ENCODE measurements at regions not wholly inside any gene's neighbourhood (a gene's known extent, or its start where the extent isn't known, plus 50 kb on each side); places are given as distances from the start of the nearest gene placed in this dataset.

DNA sequence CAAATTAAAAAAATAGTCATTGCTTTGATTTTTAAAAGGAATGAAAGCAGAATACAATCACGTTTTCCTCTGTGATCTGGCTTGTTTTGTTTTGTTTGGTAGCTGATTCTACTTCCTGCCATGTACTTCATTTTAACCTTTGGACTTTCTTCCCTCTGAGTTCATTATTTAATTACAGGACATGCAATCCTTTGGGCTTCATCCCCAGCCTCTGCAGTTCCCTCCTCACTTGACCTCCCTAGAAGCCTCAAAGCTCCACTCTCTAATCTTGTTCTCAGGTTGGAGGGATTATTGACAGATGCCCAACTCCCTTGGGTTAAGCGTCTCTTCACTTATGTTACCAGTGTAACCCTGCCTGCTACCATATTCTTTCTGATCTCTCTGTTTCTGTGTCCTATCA lies 967.9 kb upstream of the SEL1L start:
- H2AFZ ChIP-seq (ENCODE audit: insufficient read depth, low read length, poor library complexity): no peak overlapping the region
- H2BK5ac ChIP-seq (ENCODE audit: low read depth, low read length, poor library complexity): no peak overlapping the region
- no peak overlapping the region for H2AK5ac ChIP-seq (ENCODE audit: low read length)
- no peaks in the 10 kb centered on the region for H3K4me1 ChIP-seq (ENCODE audit: control insufficient read depth in 1 of 2, insufficient read depth in 2 of 2, low read length in 2 of 2)
- H3K79me1 ChIP-seq (ENCODE audit: low read length): no peaks in the 10 kb centered on the region
- no peak overlapping the region for H2BK120ac ChIP-seq (ENCODE audit: insufficient read depth, low read length, poor library complexity)
- H3K4ac ChIP-seq (ENCODE audit: low read depth, low read length): no peak overlapping the region
- no peak overlapping the region for H3K27ac ChIP-seq (ENCODE audit: low read depth, low read length)
- no peak overlapping the region for H3K18ac ChIP-seq (ENCODE audit: low read length)
- DNase-seq: no peak
- no peak overlapping the region for H4K8ac ChIP-seq (ENCODE audit: low read depth, low read length)
- H3K23ac ChIP-seq (ENCODE audit: low read length): no peak overlapping the region
- no peaks in the 10 kb centered on the region for H3K27me3 ChIP-seq (ENCODE audit: insufficient read depth, low read length)
- no peak overlapping the region for H3K14ac ChIP-seq (ENCODE audit: low read length)
- no peaks in the 10 kb centered on the region for H3K9me3 ChIP-seq (ENCODE audit: insufficient read depth, low read depth, low read length)
- no peak overlapping the region for H3K9ac ChIP-seq (ENCODE audit: low read length)
- no peak overlapping the region for H3K4me2 ChIP-seq (ENCODE audit: low read length)
- H3K36me3 ChIP-seq (ENCODE audit: control insufficient read depth in 1 of 2, insufficient read depth in 2 of 2, low read length in 2 of 2): no peaks in the 10 kb centered on the region
- WGBS (ENCODE audit: extremely low coverage, insufficient coverage, insufficient read length): no CpG with 5 or more reads among the region's 2 CpGs
- no peak overlapping the region for H2BK12ac ChIP-seq (ENCODE audit: low read length)
- no peak overlapping the region for H4K91ac ChIP-seq (ENCODE audit: low read depth, low read length)
- H3K79me2 ChIP-seq (ENCODE audit: control insufficient read depth, insufficient read depth, low read length, poor library complexity): no peaks in the 10 kb centered on the region
- no peak overlapping the region for H4K12ac ChIP-seq (ENCODE audit: low read depth, low read length)
- no peak overlapping the region for H3K4me3 ChIP-seq (ENCODE audit: low read depth, low read length)

DNA sequence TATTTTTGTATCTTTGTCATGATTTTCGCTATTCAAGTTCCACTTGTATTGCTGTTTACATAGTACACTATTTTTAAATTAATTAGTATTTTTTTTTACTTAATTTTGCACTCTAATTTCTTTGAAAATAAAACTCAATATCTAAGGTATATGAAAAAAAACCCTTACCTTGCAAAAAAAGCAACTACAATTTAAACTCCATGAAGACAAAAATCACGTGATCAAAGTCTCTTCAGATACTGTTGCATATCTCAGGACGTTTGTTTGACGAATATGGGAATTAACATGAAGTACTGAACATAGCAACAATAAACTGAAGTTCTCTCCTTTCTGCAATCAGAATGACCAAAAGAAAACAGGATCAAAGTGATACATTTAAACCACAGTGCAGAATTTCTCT lies 968.4 kb upstream of the SEL1L start:
- Histone ChIP-seq H3K23ac (ENCODE audit: low read length) (no peak overlapping the region), H3K4me2 (ENCODE audit: low read length) (no peak overlapping the region), H2AK5ac (ENCODE audit: low read length) (no peak overlapping the region), H3K79me1 (ENCODE audit: low read length) (no peaks in the 10 kb centered on the region), H3K36me3 (ENCODE audit: control insufficient read depth in 1 of 2, insufficient read depth in 2 of 2, low read length in 2 of 2) (no peaks in the 10 kb centered on the region), H2BK5ac (ENCODE audit: low read depth, low read length, poor library complexity) (no peak overlapping the region), H3K79me2 (ENCODE audit: control insufficient read depth, insufficient read depth, low read length, poor library complexity) (no peaks in the 10 kb centered on the region), H2AFZ (ENCODE audit: insufficient read depth, low read length, poor library complexity) (no peak overlapping the region), H4K8ac (ENCODE audit: low read depth, low read length) (no peak overlapping the region), H3K4me1 (ENCODE audit: control insufficient read depth in 1 of 2, insufficient read depth in 2 of 2, low read length in 2 of 2) (no peaks in the 10 kb centered on the region), H3K9me3 (ENCODE audit: insufficient read depth, low read depth, low read length) (no peaks in the 10 kb centered on the region), H3K18ac (ENCODE audit: low read length) (no peak overlapping the region), H3K4me3 (ENCODE audit: low read depth, low read length) (no peak overlapping the region), H3K4ac (ENCODE audit: low read depth, low read length) (no peak overlapping the region), H2BK12ac (ENCODE audit: low read length) (no peak overlapping the region), H3K27me3 (ENCODE audit: insufficient read depth, low read length) (no peaks in the 10 kb centered on the region), H4K91ac (ENCODE audit: low read depth, low read length) (no peak overlapping the region), H3K9ac (ENCODE audit: low read length) (no peak overlapping the region), H4K12ac (ENCODE audit: low read depth, low read length) (no peak overlapping the region), H3K27ac (ENCODE audit: low read depth, low read length) (no peak overlapping the region), H3K14ac (ENCODE audit: low read length) (no peak overlapping the region), H2BK120ac (ENCODE audit: insufficient read depth, low read length, poor library complexity) (no peak overlapping the region)
- WGBS (ENCODE audit: extremely low coverage, insufficient coverage, insufficient read length): no CpG with 5 or more reads among the region's 4 CpGs
- no peak for DNase-seq

DNA sequence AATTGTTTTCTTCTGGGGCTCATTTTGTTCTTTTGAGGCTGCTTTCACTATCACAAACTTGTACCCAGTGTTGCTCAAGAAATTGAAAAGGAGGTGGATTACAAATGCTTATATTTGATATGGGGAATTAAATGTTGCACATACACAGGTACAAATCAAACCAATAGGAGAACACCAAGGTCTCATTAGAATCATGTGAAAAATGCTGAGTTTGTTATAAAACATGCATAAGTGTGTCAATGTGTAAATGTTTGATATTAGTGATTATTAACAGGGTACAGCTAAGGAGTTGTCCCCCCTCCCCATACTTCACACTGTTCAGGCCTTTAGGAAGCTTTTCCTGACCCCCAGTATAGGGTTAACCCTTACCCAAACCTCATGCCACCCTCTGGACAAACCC lies 971.2 kb upstream of the SEL1L start:
- no peak overlapping the region for H3K18ac ChIP-seq (ENCODE audit: low read length)
- no peak overlapping the region for H3K4me2 ChIP-seq (ENCODE audit: low read length)
- H3K4ac ChIP-seq (ENCODE audit: low read depth, low read length): no peak overlapping the region
- H3K4me3 ChIP-seq (ENCODE audit: low read depth, low read length): no peak overlapping the region
- H3K79me2 ChIP-seq (ENCODE audit: control insufficient read depth, insufficient read depth, low read length, poor library complexity): no peaks in the 10 kb centered on the region
- H3K36me3 ChIP-seq (ENCODE audit: control insufficient read depth in 1 of 2, insufficient read depth in 2 of 2, low read length in 2 of 2): no peaks in the 10 kb centered on the region
- DNase-seq: no peak
- H4K8ac ChIP-seq (ENCODE audit: low read depth, low read length): no peak overlapping the region
- H3K9ac ChIP-seq (ENCODE audit: low read length): no peak overlapping the region
- no peak overlapping the region for H2BK12ac ChIP-seq (ENCODE audit: low read length)
- H2BK120ac ChIP-seq (ENCODE audit: insufficient read depth, low read length, poor library complexity): no peak overlapping the region
- no peaks in the 10 kb centered on the region for H3K79me1 ChIP-seq (ENCODE audit: low read length)
- H3K27me3 ChIP-seq (ENCODE audit: insufficient read depth, low read length): no peaks in the 10 kb centered on the region
- H2AK5ac ChIP-seq (ENCODE audit: low read length): no peak overlapping the region
- H3K23ac ChIP-seq (ENCODE audit: low read length): no peak overlapping the region
- H2AFZ ChIP-seq (ENCODE audit: insufficient read depth, low read length, poor library complexity): no peak overlapping the region
- H3K27ac ChIP-seq (ENCODE audit: low read depth, low read length): no peak overlapping the region
- H3K14ac ChIP-seq (ENCODE audit: low read length): no peak overlapping the region
- H3K9me3 ChIP-seq (ENCODE audit: insufficient read depth, low read depth, low read length): no peaks in the 10 kb centered on the region
- no peaks in the 10 kb centered on the region for H3K4me1 ChIP-seq (ENCODE audit: control insufficient read depth in 1 of 2, insufficient read depth in 2 of 2, low read length in 2 of 2)
- H4K91ac ChIP-seq (ENCODE audit: low read depth, low read length): no peak overlapping the region
- H4K12ac ChIP-seq (ENCODE audit: low read depth, low read length): no peak overlapping the region
- no peak overlapping the region for H2BK5ac ChIP-seq (ENCODE audit: low read depth, low read length, poor library complexity)

DNA sequence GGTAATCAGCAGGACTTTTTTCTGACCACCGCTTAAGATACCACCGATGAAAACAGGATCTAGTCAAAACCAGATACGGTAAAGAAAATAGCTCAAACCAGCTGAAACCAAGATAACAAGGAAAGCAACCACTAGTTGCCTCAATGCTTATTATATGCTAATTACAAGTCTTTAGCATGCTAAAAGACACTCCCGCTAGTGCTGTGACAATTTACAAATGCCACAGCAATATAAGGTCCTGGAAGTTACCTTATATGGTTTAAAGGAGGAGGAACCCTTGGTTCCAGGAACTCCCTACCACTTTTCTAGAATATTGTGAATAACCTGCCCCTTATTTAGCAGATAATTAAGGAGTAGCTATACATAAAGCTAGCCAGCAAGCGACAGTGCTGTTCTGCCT lies 976.4 kb upstream of the SEL1L start:
- no peaks in the 10 kb centered on the region for H3K36me3 ChIP-seq (ENCODE audit: control insufficient read depth in 1 of 2, insufficient read depth in 2 of 2, low read length in 2 of 2)
- no peaks in the 10 kb centered on the region for H3K9me3 ChIP-seq (ENCODE audit: insufficient read depth, low read depth, low read length)
- WGBS (ENCODE audit: extremely low coverage, insufficient coverage, insufficient read length): no CpG with 5 or more reads among the region's 5 CpGs
- H2BK12ac ChIP-seq (ENCODE audit: low read length): no peak overlapping the region
- no peak overlapping the region for H3K27ac ChIP-seq (ENCODE audit: low read depth, low read length)
- H3K4ac ChIP-seq (ENCODE audit: low read depth, low read length): no peak overlapping the region
- H4K8ac ChIP-seq (ENCODE audit: low read depth, low read length): no peak overlapping the region
- H3K79me2 ChIP-seq (ENCODE audit: control insufficient read depth, insufficient read depth, low read length, poor library complexity): no peaks in the 10 kb centered on the region
- H2AK5ac ChIP-seq (ENCODE audit: low read length): no peak overlapping the region
- H3K23ac ChIP-seq (ENCODE audit: low read length): no peak overlapping the region
- no peak for DNase-seq
- no peak overlapping the region for H2AFZ ChIP-seq (ENCODE audit: insufficient read depth, low read length, poor library complexity)
- H2BK5ac ChIP-seq (ENCODE audit: low read depth, low read length, poor library complexity): no peak overlapping the region
- H3K9ac ChIP-seq (ENCODE audit: low read length): no peak overlapping the region
- H3K4me2 ChIP-seq (ENCODE audit: low read length): no peak overlapping the region
- no peak overlapping the region for H3K14ac ChIP-seq (ENCODE audit: low read length)
- no peak overlapping the region for H3K4me3 ChIP-seq (ENCODE audit: low read depth, low read length)
- H2BK120ac ChIP-seq (ENCODE audit: insufficient read depth, low read length, poor library complexity): no peak overlapping the region
- H3K79me1 ChIP-seq (ENCODE audit: low read length): no peaks in the 10 kb centered on the region
- no peak overlapping the region for H4K91ac ChIP-seq (ENCODE audit: low read depth, low read length)
- H3K18ac ChIP-seq (ENCODE audit: low read length): no peak overlapping the region
- H3K27me3 ChIP-seq (ENCODE audit: insufficient read depth, low read length): no peaks in the 10 kb centered on the region
- H3K4me1 ChIP-seq (ENCODE audit: control insufficient read depth in 1 of 2, insufficient read depth in 2 of 2, low read length in 2 of 2): no peaks in the 10 kb centered on the region
- H4K12ac ChIP-seq (ENCODE audit: low read depth, low read length): no peak overlapping the region

DNA sequence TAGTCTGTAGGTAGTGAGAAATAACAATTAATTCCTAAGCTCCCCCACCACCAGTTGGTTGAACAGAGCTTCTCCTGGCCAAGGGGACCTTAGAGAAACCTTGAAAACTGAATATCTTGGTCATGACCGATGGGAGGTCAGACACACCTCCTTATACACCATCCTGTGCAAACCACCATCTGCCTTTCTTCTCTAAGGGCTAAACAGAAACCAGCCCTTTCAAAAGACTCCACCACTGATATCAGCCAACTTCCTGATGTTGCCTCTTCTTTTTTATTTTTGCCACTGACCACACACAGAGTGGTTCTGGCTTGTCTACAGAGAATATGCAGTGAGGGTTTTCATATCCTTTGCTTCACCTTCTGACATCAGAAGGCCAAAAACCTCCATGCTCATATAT lies 977.7 kb upstream of the SEL1L start:
- Histone ChIP-seq H3K4me1 (ENCODE audit: control insufficient read depth in 1 of 2, insufficient read depth in 2 of 2, low read length in 2 of 2) (no peaks in the 10 kb centered on the region), H2AK5ac (ENCODE audit: low read length) (no peak overlapping the region), H3K18ac (ENCODE audit: low read length) (no peak overlapping the region), H3K27ac (ENCODE audit: low read depth, low read length) (no peak overlapping the region), H4K8ac (ENCODE audit: low read depth, low read length) (no peak overlapping the region), H2AFZ (ENCODE audit: insufficient read depth, low read length, poor library complexity) (no peak overlapping the region), H3K23ac (ENCODE audit: low read length) (no peak overlapping the region), H3K27me3 (ENCODE audit: insufficient read depth, low read length) (no peaks in the 10 kb centered on the region), H3K79me1 (ENCODE audit: low read length) (no peaks in the 10 kb centered on the region), H3K4ac (ENCODE audit: low read depth, low read length) (no peak overlapping the region), H4K91ac (ENCODE audit: low read depth, low read length) (no peak overlapping the region), H3K9ac (ENCODE audit: low read length) (no peak overlapping the region), H3K4me3 (ENCODE audit: low read depth, low read length) (no peak overlapping the region), H3K9me3 (ENCODE audit: insufficient read depth, low read depth, low read length) (no peaks in the 10 kb centered on the region), H3K14ac (ENCODE audit: low read length) (no peak overlapping the region), H2BK5ac (ENCODE audit: low read depth, low read length, poor library complexity) (no peak overlapping the region), H2BK120ac (ENCODE audit: insufficient read depth, low read length, poor library complexity) (no peak overlapping the region), H3K4me2 (ENCODE audit: low read length) (no peak overlapping the region), H2BK12ac (ENCODE audit: low read length) (no peak overlapping the region), H4K12ac (ENCODE audit: low read depth, low read length) (no peak overlapping the region), H3K36me3 (ENCODE audit: control insufficient read depth in 1 of 2, insufficient read depth in 2 of 2, low read length in 2 of 2) (no peaks in the 10 kb centered on the region), H3K79me2 (ENCODE audit: control insufficient read depth, insufficient read depth, low read length, poor library complexity) (no peaks in the 10 kb centered on the region)
- DNase-seq: no peak
- WGBS (ENCODE audit: extremely low coverage, insufficient coverage, insufficient read length): no CpG with 5 or more reads among the region's 1 CpG
